HG02870 (cell line): ENCODE measurements at regions not wholly inside any gene's neighbourhood (a gene's known extent, or its start where the extent isn't known, plus 50 kb on each side); places are given as distances from the start of the nearest gene placed in this dataset.
"Not testable (repeated sequence)": the region's sequence is repeated elsewhere in the genome, so short reads cannot be mapped to it uniquely, and the experiment has no call there.

Source experiments
- ATAC-seq: cut with Tn5 transposase; IDR thresholded peaks from one replicate; pipeline ENCODE4 v1.9.1; 2021; ENCODE audit warnings: mild to moderate bottlenecking, moderate library complexity; ENCODE audit not compliant: unreplicated experiment

DNA sequence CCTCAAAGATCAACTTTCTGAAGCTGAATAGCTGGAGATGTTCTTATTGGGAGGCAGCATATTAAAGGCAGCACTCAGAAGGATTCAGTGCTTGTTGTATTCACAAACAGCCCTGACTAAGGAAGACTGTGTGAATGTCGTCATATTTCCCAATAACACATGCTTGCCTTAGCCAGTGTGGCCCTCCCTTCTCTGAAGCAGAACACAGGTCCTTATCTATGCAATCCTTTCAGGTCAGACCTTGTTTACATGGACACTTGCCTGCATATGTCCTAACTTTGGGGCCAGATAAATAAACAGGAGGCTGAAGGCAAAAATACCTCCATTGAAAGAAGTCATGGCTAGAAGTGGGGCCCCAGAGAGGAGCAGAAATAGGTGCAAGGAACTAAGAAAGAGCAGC lies 97.2 kb downstream of the SLC4A3 start:
- ATAC-seq = no peak

DNA sequence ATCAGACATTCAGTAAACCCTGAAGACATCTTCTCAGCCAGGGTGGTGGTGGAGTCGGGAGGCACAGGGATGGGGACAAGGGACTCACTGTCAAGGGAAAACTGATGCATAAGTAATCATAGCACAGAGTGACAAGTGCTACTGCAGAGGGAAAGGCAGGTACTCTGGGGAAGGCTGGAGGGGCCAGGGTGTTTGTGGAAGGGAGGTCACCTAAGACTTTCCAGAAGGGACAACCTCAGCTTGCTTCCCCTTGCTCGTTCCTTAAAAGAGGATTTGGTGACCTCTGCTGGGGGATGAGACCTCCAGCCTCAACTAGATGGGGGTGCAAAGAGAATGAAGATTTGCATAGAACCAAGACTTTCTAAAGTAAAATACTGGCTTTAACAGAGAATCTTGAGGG lies 99.5 kb downstream of the SLC4A3 start:
- no peak for ATAC-seq

DNA sequence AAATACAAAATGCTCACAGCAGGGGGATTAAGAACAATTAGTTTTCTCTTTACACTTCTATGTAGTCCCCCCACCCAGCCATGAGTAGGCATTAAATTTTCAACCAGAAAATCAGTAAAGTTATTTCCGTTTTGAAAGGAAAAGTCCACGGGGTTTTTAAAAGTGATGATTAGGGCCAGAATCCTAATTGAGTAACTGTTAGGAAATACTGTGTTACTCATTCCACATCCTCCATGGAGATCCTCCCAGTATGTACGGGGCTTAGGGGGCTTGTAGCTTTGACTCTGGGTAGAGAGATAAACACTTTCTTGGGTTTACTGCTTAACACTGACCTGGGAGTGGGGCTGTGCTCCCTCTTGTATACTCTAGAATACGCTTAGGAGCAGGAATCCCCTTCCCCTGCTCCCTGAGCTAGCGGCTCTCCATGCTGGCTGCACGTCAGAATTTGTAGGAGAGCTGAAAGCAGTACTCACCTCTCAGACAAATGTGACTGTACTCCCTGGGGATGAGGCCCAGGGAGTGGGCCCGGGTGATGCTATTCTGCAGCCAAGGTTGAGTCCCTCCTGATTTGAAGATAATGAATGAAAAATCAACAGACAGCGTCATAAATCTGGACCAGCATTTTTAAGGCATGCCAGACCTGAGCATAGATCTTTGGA lies 100.5 kb downstream of the SLC4A3 start:
- ATAC-seq = no peak

DNA sequence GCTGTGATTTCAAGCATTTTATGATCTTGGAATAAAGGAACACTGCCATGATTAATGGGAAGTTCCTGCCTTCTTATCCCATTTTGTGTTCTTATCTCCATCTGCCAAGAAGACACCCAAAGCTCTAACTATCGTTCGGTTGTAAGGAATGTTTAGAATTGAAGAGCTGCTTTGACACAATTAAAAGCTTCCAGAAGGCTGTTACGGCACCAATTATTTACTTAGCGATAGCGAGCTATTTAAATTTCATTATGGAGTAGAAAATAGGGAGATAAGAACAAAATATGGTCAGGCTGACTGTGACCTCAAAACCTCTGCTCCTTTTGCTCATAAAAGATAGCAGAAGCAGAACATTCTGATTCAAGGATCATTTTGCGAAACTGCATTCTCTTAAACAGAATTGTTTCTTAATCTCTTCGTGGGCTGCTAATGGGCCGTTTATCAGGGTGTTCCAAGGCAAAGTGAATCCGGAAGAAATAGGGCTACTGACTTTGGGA lies 101.6 kb downstream of the SLC4A3 start:
- ATAC-seq = no peak

DNA sequence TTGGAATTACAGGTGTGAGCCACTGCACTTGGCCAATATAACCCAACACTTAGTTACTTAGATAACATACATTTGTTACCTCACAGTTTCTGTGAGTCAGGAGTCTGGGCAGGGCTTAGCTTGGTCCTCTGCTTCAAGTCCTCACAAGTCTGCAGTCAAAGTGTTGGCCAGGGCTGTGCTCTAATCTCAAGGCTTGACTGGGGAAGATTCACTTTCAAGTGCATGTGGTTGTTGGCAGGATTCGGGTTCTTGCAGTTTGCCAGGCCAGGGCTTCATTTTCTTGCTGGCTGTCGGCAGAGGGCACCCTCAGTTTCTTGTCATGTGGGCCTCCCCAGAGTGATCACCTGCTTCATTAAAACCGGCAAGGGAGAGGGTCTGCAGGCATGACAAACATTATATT lies 103.7 kb downstream of the SLC4A3 start:
- no peak for ATAC-seq

DNA sequence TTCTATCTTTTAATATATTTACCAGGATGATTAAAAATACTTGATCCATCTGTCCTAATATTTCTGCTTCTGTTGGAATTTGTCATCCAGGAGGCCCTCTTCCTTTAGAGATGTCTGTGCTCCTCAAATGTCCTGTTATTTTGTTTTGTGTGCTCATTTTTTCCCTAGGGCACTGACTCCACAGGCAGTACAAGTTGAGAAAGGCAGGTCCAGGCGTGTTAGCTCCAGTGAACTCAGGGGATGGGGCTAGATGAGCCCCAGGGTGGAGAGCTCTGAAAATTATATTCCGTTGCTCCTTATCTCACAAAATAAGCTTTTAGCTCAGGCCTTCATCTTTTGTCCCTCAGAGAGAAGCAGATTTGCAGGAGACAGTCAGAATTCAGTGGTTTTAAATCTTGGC lies 105.7 kb downstream of the SLC4A3 start:
- ATAC-seq = no peak

DNA sequence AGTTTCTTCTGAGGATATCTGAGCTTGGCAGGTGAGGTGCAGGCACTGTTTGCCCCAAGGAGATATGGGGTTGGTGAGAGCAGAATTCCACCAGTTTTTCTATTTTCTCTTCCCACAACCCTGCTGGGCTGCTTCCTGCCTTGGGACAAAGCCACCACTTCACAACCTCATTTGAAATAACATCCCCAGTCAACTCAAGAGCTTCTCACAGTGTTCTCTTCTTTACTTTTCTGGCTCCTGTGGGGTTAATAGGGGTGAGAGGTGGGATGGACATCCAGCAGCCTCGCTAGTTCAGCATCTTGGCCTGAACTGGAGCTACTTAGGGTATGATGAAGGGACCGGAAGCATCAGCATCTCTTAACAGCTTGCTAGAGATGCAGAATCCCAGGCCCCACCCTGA lies 106.3 kb downstream of the SLC4A3 start:
- no peak for ATAC-seq

DNA sequence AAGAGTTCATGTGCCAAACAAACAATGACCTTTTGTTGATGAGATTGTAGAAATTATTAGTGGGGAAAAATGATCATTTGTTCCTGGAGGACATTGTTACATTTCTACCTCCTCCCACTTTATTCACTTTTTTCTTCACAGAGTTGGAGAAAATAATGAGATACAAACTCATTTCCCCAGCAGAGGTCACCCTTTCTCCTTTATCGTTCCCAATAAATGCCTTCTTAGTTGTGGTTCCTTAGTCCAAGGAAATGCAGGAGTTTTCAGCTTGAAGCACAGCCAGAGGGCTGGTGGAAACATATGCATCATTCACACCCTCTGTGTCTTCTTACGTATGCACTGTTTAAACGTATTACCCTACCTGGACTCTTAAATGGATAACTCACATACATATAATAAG lies 108.8 kb downstream of the SLC4A3 start:
- no peak for ATAC-seq

DNA sequence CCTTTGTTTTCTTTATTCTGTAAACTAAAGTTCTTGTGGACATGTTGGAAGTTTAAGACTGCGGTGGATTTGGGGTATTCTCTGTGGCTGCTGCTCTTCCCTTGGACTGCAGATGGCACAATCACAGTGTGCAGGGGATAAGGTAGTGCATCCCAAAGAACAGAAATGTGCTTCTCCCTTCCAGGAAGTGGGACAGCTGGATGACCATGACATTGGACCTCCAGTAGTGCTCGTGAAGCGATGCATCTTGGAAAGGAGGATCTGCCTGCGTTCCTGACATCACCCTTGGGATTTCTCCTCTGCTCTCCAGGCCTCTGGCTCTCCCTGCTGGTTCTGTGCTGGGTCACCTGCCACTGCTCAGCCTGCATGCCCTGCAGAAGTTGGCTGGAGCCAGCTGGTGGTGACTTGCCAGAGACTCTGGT lies 109.9 kb downstream of the SLC4A3 start:
- no peak for ATAC-seq

DNA sequence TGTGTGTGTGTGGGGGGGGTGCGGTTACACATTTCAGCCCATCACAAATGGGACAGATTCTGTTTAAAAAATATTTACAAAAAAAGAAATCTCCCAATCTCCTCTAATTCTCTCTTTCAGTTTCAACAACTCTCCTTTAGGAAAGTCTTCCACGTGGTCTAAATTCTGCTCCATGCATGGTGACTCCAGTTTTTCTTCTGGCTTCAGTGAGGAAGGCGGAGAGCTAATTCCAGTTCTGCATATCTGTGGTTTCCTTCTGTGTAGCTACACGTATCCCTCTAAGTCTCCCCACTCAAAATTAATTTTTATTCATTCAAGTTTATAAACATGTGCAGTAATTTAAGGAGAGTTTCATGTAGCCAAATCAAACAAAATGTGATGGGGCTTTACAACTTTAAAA lies 111.6 kb downstream of the SLC4A3 start:
- no peak for ATAC-seq

DNA sequence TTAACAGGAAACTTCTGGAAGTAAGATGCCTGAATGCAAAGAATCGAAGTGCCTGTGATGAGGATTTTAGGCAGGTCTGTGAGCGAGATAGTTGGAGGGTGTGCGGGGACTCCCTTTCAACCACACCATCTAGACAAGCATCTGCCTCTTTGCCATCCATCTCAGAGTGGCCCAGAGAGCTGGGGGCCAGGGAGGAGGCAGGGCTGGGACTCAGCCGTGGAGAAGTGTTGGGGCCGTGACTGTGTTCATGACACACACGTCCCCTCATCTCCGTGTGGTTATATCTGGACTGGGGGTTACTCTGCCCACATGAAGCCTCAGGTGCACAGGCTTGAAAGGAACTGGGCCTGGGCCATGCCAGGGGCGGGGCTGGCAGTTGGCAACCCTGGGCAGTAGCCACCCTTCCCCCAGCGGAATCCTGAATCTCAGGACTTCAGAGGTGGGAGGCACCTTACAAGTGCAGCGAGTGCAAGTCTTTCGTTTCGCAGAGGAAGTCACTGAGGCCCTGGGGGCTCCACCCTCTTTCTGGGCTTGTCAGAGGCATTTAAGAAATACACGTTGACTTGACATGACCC lies 112.5 kb downstream of the SLC4A3 start:
- no peak for ATAC-seq

DNA sequence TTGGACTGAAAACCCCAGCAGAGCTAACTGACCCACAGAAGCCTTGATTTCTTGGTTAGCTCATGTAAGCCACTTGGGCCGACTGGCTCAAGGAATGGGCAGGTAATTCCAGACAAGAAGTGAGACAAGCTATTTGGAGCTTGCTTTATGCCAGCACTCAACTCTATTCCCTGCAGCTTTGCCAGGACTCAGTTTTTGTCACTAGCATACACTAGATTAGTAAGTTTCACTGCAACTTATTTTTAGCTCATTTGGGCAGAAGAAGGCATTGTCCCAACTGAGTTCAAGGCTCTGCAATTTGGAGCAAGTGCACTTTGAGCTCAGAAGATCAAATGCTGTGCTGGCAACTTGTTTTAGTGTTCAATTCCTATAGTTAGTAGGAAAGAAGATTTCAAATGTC lies 116.1 kb downstream of the SLC4A3 start:
- ATAC-seq = no peak

DNA sequence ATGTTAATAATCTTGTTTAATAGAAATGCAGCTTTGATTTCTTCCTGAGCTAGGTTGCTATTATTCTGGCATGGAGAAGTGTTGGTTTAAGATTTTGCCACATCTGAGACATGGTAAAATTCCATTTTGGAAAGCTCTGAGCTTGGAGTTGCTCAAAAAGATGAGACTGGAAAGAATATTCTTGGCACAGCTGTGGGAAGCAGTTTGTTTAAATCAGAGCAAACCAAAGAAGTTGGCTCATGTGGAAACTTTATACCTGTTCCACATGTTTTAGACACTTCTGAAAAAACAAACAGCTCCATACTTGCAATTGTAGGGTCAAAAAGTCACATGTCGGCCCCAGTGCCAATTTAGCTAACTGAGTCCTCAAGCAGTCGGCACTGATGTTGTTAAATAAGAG lies 116.6 kb downstream of the SLC4A3 start:
- ATAC-seq = no peak

DNA sequence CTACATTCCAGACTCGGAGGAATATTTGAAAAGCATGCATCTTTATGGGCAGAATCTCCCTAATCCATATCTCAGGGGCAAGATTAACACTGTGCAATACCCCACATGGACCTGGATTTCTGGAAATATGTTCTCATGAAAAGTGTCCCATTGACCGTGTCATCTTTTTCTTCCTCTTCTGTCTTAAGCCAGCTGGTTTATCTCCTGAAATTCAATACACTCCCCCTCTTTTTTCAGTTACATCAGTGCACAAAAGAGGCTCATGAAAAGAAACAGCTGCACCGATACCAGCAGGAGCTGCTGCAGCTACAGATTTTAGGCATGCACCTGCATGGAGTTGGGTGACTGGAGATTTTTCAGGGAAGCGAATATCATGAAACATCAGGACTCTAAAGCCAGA lies 117.2 kb downstream of the SLC4A3 start:
- ATAC-seq = no peak

DNA sequence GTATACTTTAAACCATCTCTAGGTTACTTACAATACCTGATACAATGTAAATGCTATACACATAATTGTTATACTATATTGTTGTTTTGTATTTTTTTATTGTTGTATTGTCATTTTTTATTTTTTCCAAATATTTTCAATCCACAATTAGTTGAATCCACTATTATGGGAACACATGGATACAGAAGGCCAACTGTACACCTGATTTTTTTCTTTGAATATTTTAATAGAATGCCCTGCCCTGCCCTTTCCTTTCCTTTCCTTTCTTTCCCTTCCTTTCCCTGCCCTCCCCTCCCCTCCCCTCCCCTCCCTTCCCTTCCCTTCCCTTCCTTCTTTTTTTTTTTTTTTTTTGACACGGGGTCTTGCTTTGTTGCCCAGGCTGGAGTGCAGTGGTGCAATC lies 120.2 kb downstream of the SLC4A3 start:
- ATAC-seq = no peak

DNA sequence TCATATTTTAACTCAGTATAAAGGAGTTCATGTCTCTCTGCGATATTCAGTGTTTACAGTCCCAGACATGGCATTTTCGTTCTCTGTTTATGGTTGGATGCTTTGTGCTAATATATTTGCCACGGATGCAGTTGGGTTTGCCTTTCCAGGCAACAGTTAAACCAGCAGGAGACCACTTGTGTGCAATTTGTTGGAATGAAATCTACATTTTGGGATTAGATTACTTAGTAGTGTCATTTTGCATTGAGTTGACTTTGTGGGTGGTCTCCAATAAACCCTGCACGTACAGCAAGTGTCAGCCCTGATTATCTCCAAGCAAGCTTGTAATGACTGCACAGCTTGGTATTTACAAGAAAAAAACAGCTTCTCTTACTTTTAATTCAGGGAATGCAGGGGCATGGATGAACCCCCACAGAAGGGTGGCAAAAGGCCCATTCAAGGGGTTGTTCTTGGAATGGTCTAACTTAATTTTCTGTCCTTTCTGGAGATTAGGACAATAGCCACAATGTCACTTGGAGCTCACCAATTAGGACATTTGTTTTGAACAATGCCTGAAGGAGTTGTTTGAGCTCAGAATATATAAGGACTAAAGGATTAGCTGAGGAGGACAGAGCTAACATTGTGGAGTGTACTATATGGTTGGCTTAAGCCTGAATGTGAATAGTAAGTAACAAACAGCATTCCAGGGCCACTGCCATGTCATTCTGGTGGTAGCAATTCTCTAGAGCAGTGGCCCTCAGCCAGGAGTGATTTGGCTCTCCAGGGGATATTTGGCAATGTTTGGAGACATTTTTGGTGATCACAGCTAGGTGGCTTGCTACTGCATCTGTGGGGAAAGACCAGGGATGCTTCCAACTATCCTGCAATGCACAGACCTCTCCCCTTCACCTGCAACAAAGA lies 121.5 kb downstream of the SLC4A3 start:
- ATAC-seq = no peak

DNA sequence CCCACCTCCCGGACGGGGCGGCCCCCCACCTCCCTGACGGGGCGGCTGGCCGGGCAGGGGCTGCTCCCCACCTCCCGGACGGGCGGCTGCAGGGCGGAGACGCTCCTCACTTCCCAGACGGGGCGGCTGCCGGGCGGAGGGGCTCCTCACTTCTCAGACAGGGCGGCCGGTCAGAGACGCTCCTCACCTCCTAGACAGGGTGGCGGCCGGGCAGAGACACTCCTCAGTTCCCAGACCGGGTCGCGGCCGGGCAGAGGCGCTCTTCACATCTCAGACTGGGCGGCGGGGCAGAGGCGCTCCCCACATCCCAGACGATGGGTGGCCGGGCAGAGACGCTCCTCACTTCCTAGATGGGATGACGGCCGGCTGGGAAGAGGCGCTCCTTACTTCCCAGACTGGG lies 123.7 kb downstream of the SLC4A3 start:
- not testable (repeated sequence) for ATAC-seq

DNA sequence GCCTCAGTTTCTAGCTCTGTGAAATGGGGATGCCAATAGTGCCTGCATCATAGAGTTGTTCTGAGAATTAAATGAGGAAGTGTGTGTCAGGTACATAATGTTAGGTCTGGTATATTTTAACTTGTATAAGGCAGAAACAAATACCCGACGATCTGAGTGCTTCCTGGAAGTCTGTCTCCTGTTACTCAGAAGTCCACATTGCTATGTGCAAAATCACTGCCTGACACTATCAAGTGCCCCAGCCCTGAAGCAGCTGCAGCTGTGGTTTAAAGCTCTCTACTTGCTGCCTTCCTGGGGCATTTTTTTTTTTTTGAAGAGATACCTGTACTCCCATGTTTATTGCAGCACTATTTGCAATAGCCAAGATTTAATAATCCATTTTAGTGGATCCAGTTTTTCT lies 125.3 kb downstream of the SLC4A3 start:
- no peak for ATAC-seq

DNA sequence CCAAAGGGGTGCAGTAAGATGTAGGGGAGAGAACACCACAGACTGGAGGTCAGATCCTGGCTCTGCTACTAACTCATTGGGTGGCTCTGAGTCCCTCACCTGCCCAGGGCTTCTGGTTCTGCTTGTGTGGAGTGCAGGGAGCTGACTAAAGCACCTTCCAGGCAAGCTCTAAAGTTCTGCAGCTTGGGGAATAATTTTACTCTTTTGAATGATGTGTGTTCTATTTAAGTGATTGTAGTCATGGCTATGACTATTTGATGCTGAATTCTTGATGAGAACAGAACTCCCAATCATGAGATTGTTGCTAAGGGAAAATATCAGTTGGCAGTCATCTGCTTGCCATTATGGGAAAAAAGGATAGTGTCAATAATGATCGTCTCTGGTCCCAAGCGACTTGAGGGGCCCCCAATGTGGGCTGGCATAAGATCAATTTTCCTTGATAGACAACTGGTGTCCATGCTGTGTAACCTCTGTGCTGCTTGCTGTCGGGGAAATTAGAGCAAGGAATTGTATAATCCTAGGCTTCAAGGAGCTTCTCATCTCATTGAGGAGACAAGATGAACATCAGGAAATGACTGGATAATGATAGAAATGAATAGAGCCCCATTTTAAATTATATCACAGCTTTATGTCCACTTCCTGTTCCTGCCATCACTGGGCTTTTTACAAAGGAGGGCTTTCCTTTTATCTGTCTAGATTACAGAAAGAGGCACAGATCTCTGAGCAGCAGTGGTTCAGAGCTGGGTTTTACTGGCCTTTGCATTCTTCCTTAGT lies 131.7 kb downstream of the SLC4A3 start:
- no peak for ATAC-seq

DNA sequence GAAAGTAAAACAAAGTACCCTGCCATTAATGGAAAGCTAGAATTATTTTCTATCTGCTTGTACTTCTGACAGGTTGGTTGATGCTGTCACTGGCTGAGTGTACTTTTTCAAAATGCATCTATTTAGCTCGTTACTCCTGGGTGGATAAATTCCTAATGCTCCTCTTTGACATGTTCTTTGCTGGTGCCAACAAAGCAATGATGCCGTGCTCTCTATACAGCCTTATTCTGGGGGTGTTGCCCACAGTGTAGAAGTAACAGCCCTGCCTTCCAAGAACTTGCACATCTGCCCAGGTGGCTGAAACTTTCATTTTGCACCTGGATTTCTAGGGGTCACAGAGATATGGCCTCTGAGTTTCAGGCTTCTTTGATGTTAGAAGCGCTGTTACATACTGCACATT lies 132.4 kb downstream of the SLC4A3 start:
- no peak for ATAC-seq

DNA sequence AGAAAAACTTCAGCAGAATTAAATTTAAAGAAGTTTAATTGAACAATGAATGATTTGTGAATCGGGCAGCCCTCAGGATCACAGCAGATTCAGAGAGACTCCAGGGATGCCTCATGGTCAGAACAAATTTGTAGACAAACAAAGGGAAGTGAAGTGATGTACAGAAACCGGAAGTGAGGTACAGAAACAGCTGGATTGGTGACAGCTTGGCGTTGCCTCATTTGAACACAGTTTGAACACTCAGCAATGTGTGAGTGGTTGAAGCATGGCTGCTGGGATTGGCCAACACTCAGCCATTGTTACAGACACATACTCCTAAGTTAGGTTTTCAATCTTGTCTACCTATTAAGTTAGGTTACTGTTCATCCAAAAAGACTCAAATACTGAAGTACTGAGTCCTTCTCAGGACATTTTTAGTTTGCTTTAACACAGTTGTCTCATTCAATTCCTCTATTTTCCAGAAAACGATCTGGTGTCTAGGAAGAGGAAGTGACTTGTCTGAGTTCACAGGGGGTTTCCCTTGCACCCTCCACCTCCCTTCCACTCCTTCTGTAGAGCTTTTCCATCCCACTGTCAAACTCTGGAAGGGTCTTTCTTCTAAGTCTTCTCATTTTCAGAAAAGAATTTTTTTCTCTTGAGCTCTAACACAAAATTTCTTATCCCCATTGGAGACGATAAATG lies 137.9 kb downstream of the SLC4A3 start:
- no peak for ATAC-seq
